Neural cell (in vitro differentiated cells): ENCODE measurements at regions not wholly inside any gene's neighbourhood (a gene's known extent, or its start where the extent isn't known, plus 50 kb on each side); places are given as distances from the start of the nearest gene placed in this dataset.

Experiments
- H2AFZ ChIP-seq: fragments of 200-600, 300-800 bp; sonication (generic), shearing (Covaris generic); 2 replicates; pipeline ENCODE4 v1.6.0; 2014; ENCODE audit warnings: low read depth, mild to moderate bottlenecking, antibody characterized with exemption, low read length, moderate library complexity
- H3F3A ChIP-seq: fragments of 200-600 bp; shearing (Covaris generic); 2 replicates; pipeline ENCODE4 v1.6.1; 2016; ENCODE audit warnings: mild to moderate bottlenecking, moderate library complexity, mixed read lengths, antibody characterized with exemption, low read length; ENCODE audit not compliant: insufficient read depth, poor library complexity, severe bottlenecking
- H3K27ac ChIP-seq: fragments of 200-600, 300-800 bp; sonication (generic), shearing (Covaris generic); 2 replicates; pipeline ENCODE4 v1.5.1; 2014; ENCODE audit warnings: mild to moderate bottlenecking, low read length, moderate library complexity
- H3K27me3 ChIP-seq: fragments of 300-800, 200-600 bp; sonication (generic), shearing (Covaris generic); 2 replicates; pipeline ENCODE4 v1.6.0; 2014; ENCODE audit warnings: mild to moderate bottlenecking, low read depth, low read length, moderate library complexity; ENCODE audit not compliant: insufficient read depth
- H3K36me3 ChIP-seq: fragments of 300-800, 200-600 bp; sonication (generic), shearing (Covaris generic); 2 replicates; pipeline ENCODE4 v1.5.1; 2014; ENCODE audit warnings: mild to moderate bottlenecking, antibody characterized with exemption, low read length, moderate library complexity; ENCODE audit not compliant: insufficient read depth
- H3K4me2 ChIP-seq: fragments of 300-800, 200-600 bp; sonication (generic), shearing (Covaris generic); 2 replicates; pipeline ENCODE4 v1.6.0; 2014; ENCODE audit warnings: mild to moderate bottlenecking, low read length
- H3K4me3 ChIP-seq: fragments of 300-800, 200-600 bp; sonication (generic), shearing (Covaris generic); 2 replicates; pipeline ENCODE4 v1.5.1; 2014; ENCODE audit warnings: mild to moderate bottlenecking, low read length, moderate library complexity
- H3K79me2 ChIP-seq: fragments of 200-600 bp; shearing (Covaris generic); replicated peaks from 2 replicates; pipeline ENCODE4 v1.6.0; 2014; ENCODE audit warnings: mild to moderate bottlenecking, low read length, moderate library complexity; ENCODE audit not compliant: insufficient read depth
- H3K9ac ChIP-seq: fragments of 300-800, 200-600 bp; sonication (generic), shearing (Covaris generic); 2 replicates; pipeline ENCODE4 v1.6.1; 2016; ENCODE audit warnings: mild to moderate bottlenecking, low read length, mixed read lengths
- H3K9me2 ChIP-seq: fragments of 200-600 bp; shearing (Covaris generic); 2 replicates; pipeline ENCODE4 v1.6.1; 2016; ENCODE audit warnings: mild to moderate bottlenecking, low read length, mixed read lengths; ENCODE audit not compliant: insufficient read depth
- H3K9me3 ChIP-seq: fragments of 200-600, 300-800 bp; sonication (generic), shearing (Covaris generic); 2 replicates; pipeline ENCODE4 v1.6.1; 2016; ENCODE audit warnings: mild to moderate bottlenecking, mixed run types, low read length, moderate library complexity, mixed read lengths
- H4K20me1 ChIP-seq: fragments of 200-600 bp; shearing (Covaris generic); 2 replicates; pipeline ENCODE4 v1.6.1; 2016; ENCODE audit warnings: mild to moderate bottlenecking, mixed run types; ENCODE audit not compliant: insufficient read depth
- CTCF ChIP-seq: fragments of 450-650 bp; IDR thresholded peaks from 2 replicates; pipeline ENCODE4 v1.5.1; 2014; ENCODE audit warnings: antibody characterized with exemption, mild to moderate bottlenecking, moderate library complexity; ENCODE audit not compliant: poor library complexity, severe bottlenecking
- EP300 ChIP-seq: fragments of 450-650 bp; conservative IDR thresholded peaks from 2 replicates; pipeline ENCODE4 v1.6.1; 2014; ENCODE audit warnings: antibody characterized with exemption, mild to moderate bottlenecking, moderate library complexity; ENCODE audit not compliant: poor library complexity, severe bottlenecking
- EZH2 ChIP-seq: fragments of 200-600, 300-800 bp; shearing (Covaris generic), sonication (generic); IDR thresholded peaks from 2 replicates; pipeline ENCODE4 v1.6.1; 2014; ENCODE audit warnings: antibody characterized with exemption, low read length, borderline replicate concordance, mild to moderate bottlenecking; ENCODE audit not compliant: insufficient read depth, poor library complexity, severe bottlenecking
- MXI1 ChIP-seq: fragments of 450-650 bp; conservative IDR thresholded peaks from 2 replicates; pipeline ENCODE4 v1.6.1; 2014; ENCODE audit warnings: antibody characterized with exemption, mild to moderate bottlenecking; ENCODE audit not compliant: poor library complexity, severe bottlenecking
- POLR2AphosphoS5 ChIP-seq: IDR thresholded peaks from 2 replicates; pipeline ENCODE4 v1.6.1; 2012
- RAD21 ChIP-seq: fragments of 450-650 bp; conservative IDR thresholded peaks from 2 replicates; pipeline ENCODE4 v1.6.1; 2014; ENCODE audit warnings: antibody characterized with exemption, mild to moderate bottlenecking, moderate library complexity
- REST ChIP-seq: IDR thresholded peaks from 2 replicates; pipeline ENCODE4 v1.6.1; 2012; ENCODE audit warnings: borderline replicate concordance
- SMC3 ChIP-seq: fragments of 450-650 bp; conservative IDR thresholded peaks from 2 replicates; pipeline ENCODE4 v1.6.1; 2014; ENCODE audit warnings: antibody characterized with exemption, mild to moderate bottlenecking, moderate library complexity; ENCODE audit not compliant: poor library complexity
- TAF1 ChIP-seq: IDR thresholded peaks from 2 replicates; pipeline ENCODE4 v1.6.1; 2012; ENCODE audit warnings: low read depth

GRCh38 chr13:63042686-63043085 lies 1627.0 kb upstream of the PCDH20 start:
- H2AFZ ChIP-seq = no peak overlapping the region
- H3K9me2 ChIP-seq = no peaks in the 10 kb centered on the region
- H3K9ac ChIP-seq = no peak overlapping the region
- H3K4me2 ChIP-seq = no peak overlapping the region
- no peaks in the 10 kb centered on the region for H4K20me1 ChIP-seq
- no peaks in the 10 kb centered on the region for H3K79me2 ChIP-seq
- H3K36me3 ChIP-seq = no peaks in the 10 kb centered on the region
- H3K27ac ChIP-seq = no peak overlapping the region
- H3K4me3 ChIP-seq = no peak overlapping the region
- TF ChIP-seq CTCF (no peak), REST (no peak), SMC3 (no peak), RAD21 (no peak), EP300 (no peak), EZH2 (no peak), TAF1 (no peak), MXI1 (no peak), POLR2AphosphoS5 (no peak)
- no peaks in the 10 kb centered on the region for H3K27me3 ChIP-seq
- no peaks in the 10 kb centered on the region for H3F3A ChIP-seq
- no peaks in the 10 kb centered on the region for H3K9me3 ChIP-seq

- Histone ChIP-seq H3F3A (no peaks in the 10 kb centered on the region), H3K36me3 (no peaks in the 10 kb centered on the region), H3K9me2 (no peaks in the 10 kb centered on the region), H2AFZ (no peak overlapping the region), H3K79me2 (no peaks in the 10 kb centered on the region), H4K20me1 (no peaks in the 10 kb centered on the region), H3K27ac (no peak overlapping the region), H3K9me3 (no peaks in the 10 kb centered on the region), H3K9ac (no peak overlapping the region), H3K27me3 (no peaks in the 10 kb centered on the region), H3K4me3 (no peak overlapping the region), H3K4me2 (no peak overlapping the region)
- TF ChIP-seq EP300 (no peak), SMC3 (no peak), RAD21 (no peak), CTCF (no peak), EZH2 (no peak), TAF1 (no peak), POLR2AphosphoS5 (no peak), MXI1 (no peak)
Observed at GRCh38 chr13:63041640-63042414, 1626.2 kb upstream of the PCDH20 start.
